ENCODE measurements at regions not wholly inside any gene's neighbourhood (a gene's known extent, or its start where the extent isn't known, plus 50 kb on each side); places are given as distances from the start of the nearest gene placed in this dataset.

DNA sequence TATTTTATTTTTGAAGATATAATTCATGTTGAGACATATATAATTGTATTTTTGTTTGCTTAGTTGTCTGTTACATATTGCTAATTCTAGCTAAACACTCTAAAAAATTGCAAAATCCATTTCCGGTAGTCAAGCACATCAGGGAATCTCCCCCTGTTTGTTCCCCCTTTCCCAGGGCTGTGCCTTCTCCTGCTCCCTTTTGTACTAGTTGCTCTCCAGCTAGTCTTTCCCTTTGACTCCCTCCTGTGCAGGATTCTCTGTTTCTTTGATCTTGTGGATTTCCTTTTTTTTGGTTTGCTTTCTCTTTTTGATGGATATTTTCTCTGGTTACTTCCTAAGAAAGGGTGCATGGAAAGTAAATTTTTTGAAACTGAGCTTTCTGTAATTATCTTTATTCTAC is 188.1 kb upstream of the PLET1 start:
- Histone ChIP-seq H2AFZ (ENCODE audit: low read length) (no peak overlapping the region), H3K9me3 (ENCODE audit: low read length) (peaks cover 15% of the 10 kb centered on the region; the same call in 1 of the 2 replicates), H3K9ac (ENCODE audit: insufficient read depth, low read depth, low read length) (no peak overlapping the region), H3K27ac (ENCODE audit: extremely low read length, insufficient read depth, low read length) (no peak overlapping the region), H3K4me2 (ENCODE audit: low read depth, low read length) (no peak overlapping the region), H3K4me3 (replicated peaks in 1 of 3; ENCODE audit: insufficient read depth in 1 of 3, low read depth in 2 of 3, low read length in 3 of 3) (no peak overlapping the region), H3K36me3 (replicated peaks in 1 of 2; ENCODE audit: control insufficient read depth in 1 of 2, insufficient read depth in 2 of 2, low read length in 2 of 2) (no peaks in the 10 kb centered on the region), H3K79me2 (ENCODE audit: insufficient read depth, low read length) (no peaks in the 10 kb centered on the region), H3K4me1 (ENCODE audit: insufficient read depth, low read length) (no peaks in the 10 kb centered on the region), H3K27me3 (ENCODE audit: control insufficient read depth in 1 of 2, insufficient read depth in 2 of 2, low read length in 2 of 2) (no peaks in the 10 kb centered on the region), H4K20me1 (ENCODE audit: insufficient read depth, low read length) (no peaks in the 10 kb centered on the region)
- intact Hi-C loops (cut with micrococcal nuclease; ENCODE audit: unreplicated experiment) (no loop called here), in situ Hi-C loops (cut with HindIII; ENCODE audit: extremely low pct_ligation_motif_present, low pct_unique_long_range_greater_than_20kb) (no loop called here)
- BruUV-seq (replicated peaks): no TSS peak
- ATAC-seq: no peak
- ChIA-PET CTCF (ENCODE audit: low intra/inter-chr PET ratio, low total read pairs) (no interaction called here), POLR2A (no interaction called here)
- FAIRE-seq: no peak
- WGBS (ENCODE audit: low lambda C conversion rate): 0% methylated on average over 1 of the region's 1 CpG
- DNase-seq (ENCODE audit: low spot score): no peak
- TF ChIP-seq FLYWCH1 (CRISPR knock-in tag; IDR thresholded peaks at IDR 0.05) (no peak), TRIM22 (IDR thresholded peaks at IDR 0.05) (no peak), ZMYM4 (CRISPR knock-in tag; IDR thresholded peaks at IDR 0.05) (no peak), IKZF4 (CRISPR knock-in tag; IDR thresholded peaks at IDR 0.05; ENCODE audit: borderline replicate concordance, low read depth, not compliant biosample characterization) (no peak), ZFP37 (CRISPR knock-in tag; IDR thresholded peaks at IDR 0.05; ENCODE audit: borderline replicate concordance) (no peak), ETV6 (CRISPR knock-in tag; conservative IDR thresholded peaks at IDR 0.05) (no peak), SIX4 (CRISPR knock-in tag; IDR thresholded peaks at IDR 0.05) (no peak), ZNF660 (CRISPR knock-in tag; IDR thresholded peaks at IDR 0.05; ENCODE audit: borderline replicate concordance, low read depth) (no peak), SOX13 (IDR thresholded peaks at IDR 0.05) (no peak), SOX13 (CRISPR knock-in tag; conservative IDR thresholded peaks at IDR 0.05 in 1 of 2, IDR thresholded peaks at IDR 0.05 in 1 of 2) (no peak), HNRNPLL (IDR thresholded peaks at IDR 0.05; ENCODE audit: low read depth, low read length, poor library complexity, severe bottlenecking) (no peak), MIXL1 (CRISPR knock-in tag; IDR thresholded peaks at IDR 0.05) (no peak), SUZ12 (IDR thresholded peaks at IDR 0.05; ENCODE audit: low read depth, low read length) (no peak), TAF15 (IDR thresholded peaks at IDR 0.05; ENCODE audit: low read depth, low read length, poor library complexity, severe bottlenecking) (no peak), ZNF260 (CRISPR knock-in tag; IDR thresholded peaks at IDR 0.05; ENCODE audit: borderline replicate concordance, low read depth) (no peak), ZNF576 (CRISPR knock-in tag; IDR thresholded peaks at IDR 0.05) (no peak)
- TF ChIP-seq, protein P1, sequence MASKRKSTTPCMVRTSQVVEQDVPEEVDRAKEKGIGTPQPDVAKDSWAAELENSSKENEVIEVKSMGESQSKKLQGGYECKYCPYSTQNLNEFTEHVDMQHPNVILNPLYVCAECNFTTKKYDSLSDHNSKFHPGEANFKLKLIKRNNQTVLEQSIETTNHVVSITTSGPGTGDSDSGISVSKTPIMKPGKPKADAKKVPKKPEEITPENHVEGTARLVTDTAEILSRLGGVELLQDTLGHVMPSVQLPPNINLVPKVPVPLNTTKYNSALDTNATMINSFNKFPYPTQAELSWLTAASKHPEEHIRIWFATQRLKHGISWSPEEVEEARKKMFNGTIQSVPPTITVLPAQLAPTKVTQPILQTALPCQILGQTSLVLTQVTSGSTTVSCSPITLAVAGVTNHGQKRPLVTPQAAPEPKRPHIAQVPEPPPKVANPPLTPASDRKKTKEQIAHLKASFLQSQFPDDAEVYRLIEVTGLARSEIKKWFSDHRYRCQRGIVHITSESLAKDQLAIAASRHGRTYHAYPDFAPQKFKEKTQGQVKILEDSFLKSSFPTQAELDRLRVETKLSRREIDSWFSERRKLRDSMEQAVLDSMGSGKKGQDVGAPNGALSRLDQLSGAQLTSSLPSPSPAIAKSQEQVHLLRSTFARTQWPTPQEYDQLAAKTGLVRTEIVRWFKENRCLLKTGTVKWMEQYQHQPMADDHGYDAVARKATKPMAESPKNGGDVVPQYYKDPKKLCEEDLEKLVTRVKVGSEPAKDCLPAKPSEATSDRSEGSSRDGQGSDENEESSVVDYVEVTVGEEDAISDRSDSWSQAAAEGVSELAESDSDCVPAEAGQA (IDR thresholded peaks at IDR 0.05; ENCODE audit: low read depth): no peak
- TF ChIP-seq, protein P1 (CRISPR knock-in tag; IDR thresholded peaks at IDR 0.05; ENCODE audit: borderline replicate concordance): no peak
- TF ChIP-seq, protein P2, sequence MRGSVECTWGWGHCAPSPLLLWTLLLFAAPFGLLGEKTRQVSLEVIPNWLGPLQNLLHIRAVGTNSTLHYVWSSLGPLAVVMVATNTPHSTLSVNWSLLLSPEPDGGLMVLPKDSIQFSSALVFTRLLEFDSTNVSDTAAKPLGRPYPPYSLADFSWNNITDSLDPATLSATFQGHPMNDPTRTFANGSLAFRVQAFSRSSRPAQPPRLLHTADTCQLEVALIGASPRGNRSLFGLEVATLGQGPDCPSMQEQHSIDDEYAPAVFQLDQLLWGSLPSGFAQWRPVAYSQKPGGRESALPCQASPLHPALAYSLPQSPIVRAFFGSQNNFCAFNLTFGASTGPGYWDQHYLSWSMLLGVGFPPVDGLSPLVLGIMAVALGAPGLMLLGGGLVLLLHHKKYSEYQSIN (CRISPR knock-in tag; IDR thresholded peaks at IDR 0.05; ENCODE audit: borderline replicate concordance): no peak

All from HepG2 (cell line).